B cell (primary cell): ENCODE measurements at regions not wholly inside any gene's neighbourhood (a gene's known extent, or its start where the extent isn't known, plus 50 kb on each side); places are given as distances from the start of the nearest gene placed in this dataset.
A peak's percentile ranks its signal among the peaks of the same experiment; 100 is the strongest.

Experiments used
- ATAC-seq: fragments of 200-7000 bp; cut with Tn5 transposase; one replicate; pipeline ENCODE4 v1.10.0; 2021; ENCODE audit warnings: low read depth, mild to moderate bottlenecking, moderate number of reproducible peaks, moderate library complexity
- CTCF ChIA-PET: fragments of 350-600 bp; sonication (Branson Sonifier 250); formaldehyde crosslinking; loops from one replicate; lab custom pipeline; 2021; ENCODE audit warnings: antibody characterized with exemption, inconsistent platforms; lab: Charles Lee
- POLR2A ChIA-PET: fragments of 350-600 bp; sonication (Branson Sonifier 250); formaldehyde crosslinking; loops from one replicate; lab custom pipeline; 2021; ENCODE audit warnings: antibody characterized with exemption; lab: Charles Lee
- DNase-seq: peaks from one replicate; pipeline ENCODE4 v3.0.0; 2013
- H2AFZ ChIP-seq: 2 replicates; pipeline ENCODE4 v1.6.1; 2012; ENCODE audit warnings: mild to moderate bottlenecking, low read depth, low read length; ENCODE audit not compliant: insufficient read depth, poor library complexity, severe bottlenecking
- H3K27ac ChIP-seq, 2 donors: 1 replicate in 1 of 2; 2 replicates in 1 of 2; pipeline ENCODE4 v1.5.1; 2012 to 2013; ENCODE audit warnings: low read length in 2 of 2, mild to moderate bottlenecking in 2 of 2, moderate library complexity in 1 of 2
- H3K27me3 ChIP-seq, 4 experiments: fragments of 200-600 bp in 1 of 4; sonication (generic) in 1 of 4; replicated peaks in 1 of 4; 1 replicate in 2 of 4; 2 replicates in 2 of 4; pipeline versions ENCODE4 v1.6.1 to v1.7.0; 2013 to 2016; ENCODE audit warnings: low read length in 3 of 4, mild to moderate bottlenecking in 2 of 4, mixed read lengths in 1 of 4, moderate library complexity in 1 of 4; ENCODE audit not compliant: insufficient read depth in 4 of 4, control insufficient read depth in 3 of 4; ENCODE audit errors: control extremely low read depth in 1 of 4
- H3K36me3 ChIP-seq, 2 experiments: replicated peaks in 1 of 2; 1 replicate in 1 of 2; 2 replicates in 1 of 2; pipeline versions ENCODE4 v1.6.1 to v1.7.1; 2013; ENCODE audit warnings: low read length in 1 of 2; ENCODE audit not compliant: insufficient read depth in 2 of 2, control insufficient read depth in 1 of 2; ENCODE audit errors: control extremely low read depth in 1 of 2, extremely low read depth in 1 of 2
- H3K4me1 ChIP-seq, 2 donors: fragments of 200-600 bp in 1 of 2; sonication (generic) in 1 of 2; 1 replicate in 1 of 2; 2 replicates in 1 of 2; pipeline versions ENCODE4 v1.5.1 to v1.6.1; 2013 to 2017; ENCODE audit warnings: low read length in 2 of 2; ENCODE audit not compliant: control insufficient read depth in 2 of 2, insufficient read depth in 2 of 2
- H3K4me2 ChIP-seq: replicated peaks from 2 replicates; pipeline ENCODE3; 2012; ENCODE audit warnings: mild to moderate bottlenecking, low read depth, low read length; ENCODE audit not compliant: poor library complexity, severe bottlenecking
- H3K4me3 ChIP-seq, 5 experiments: fragments of 200-600 bp in 1 of 5; sonication (generic) in 1 of 5; 1 replicate in 3 of 5; 2 replicates in 2 of 5; pipeline versions ENCODE4 v1.5.1 to v1.7.0; 2011 to 2016; ENCODE audit warnings: low read length in 4 of 5, mild to moderate bottlenecking in 4 of 5, low read depth in 2 of 5, control low read depth in 1 of 5, moderate library complexity in 1 of 5; ENCODE audit not compliant: insufficient read depth in 1 of 5; ENCODE audit errors: control extremely low read depth in 1 of 5, extremely low read depth in 1 of 5
- H3K79me2 ChIP-seq: fragments of 200-600 bp; sonication (generic); one replicate; pipeline ENCODE4 v1.6.0; 2016; ENCODE audit warnings: low read length; ENCODE audit not compliant: control insufficient read depth, insufficient read depth
- H3K9ac ChIP-seq: fragments of 200-600 bp; sonication (generic); 2 replicates; pipeline ENCODE4 v1.6.1; 2017; ENCODE audit warnings: mild to moderate bottlenecking, low read length, moderate library complexity
- H3K9me3 ChIP-seq, 3 donors: one replicate each; pipeline versions ENCODE4 v1.6.1 to v1.7.1; 2013; ENCODE audit warnings: low read length in 2 of 3; ENCODE audit not compliant: control insufficient read depth in 2 of 3, insufficient read depth in 1 of 3; ENCODE audit errors: control extremely low read depth in 1 of 3
- H4K20me1 ChIP-seq: 2 replicates; pipeline ENCODE4 v1.6.0; 2012; ENCODE audit warnings: mild to moderate bottlenecking, low read length; ENCODE audit not compliant: insufficient read depth, control insufficient read depth, poor library complexity, severe bottlenecking
- H3K27ac Mint-ChIP-seq: one replicate; pipeline ENCODE4 v1.8.0; 2021; ENCODE audit warnings: mixed read lengths
- H3K27me3 Mint-ChIP-seq: one replicate; pipeline ENCODE4 v1.8.0; 2021; ENCODE audit warnings: mixed read lengths
- H3K4me1 Mint-ChIP-seq: one replicate; pipeline ENCODE4 v1.8.0; 2021; ENCODE audit warnings: mixed read lengths
- H3K4me3 Mint-ChIP-seq: one replicate; pipeline ENCODE4 v1.8.0; 2021; ENCODE audit warnings: mixed read lengths
- H3K9me3 Mint-ChIP-seq: one replicate; pipeline ENCODE4 v1.8.0; 2022; ENCODE audit warnings: mixed read lengths; ENCODE audit not compliant: insufficient read depth
- CTCF ChIP-seq: fragments of 200-600 bp; IDR thresholded peaks from one replicate; pipeline ENCODE4 v1.8.0; 2022; ENCODE audit warnings: antibody characterized with exemption, mild to moderate bottlenecking
- EZH2 ChIP-seq: IDR thresholded peaks from 2 replicates; pipeline ENCODE4 v1.6.1; 2012; ENCODE audit warnings: borderline replicate concordance, low read depth, mild to moderate bottlenecking, moderate library complexity, low read length; ENCODE audit not compliant: insufficient read depth, poor library complexity, severe bottlenecking
- WGBS: methylation state at CpG from one replicate; pipeline ENCODE4 v1.1.5; 2013; ENCODE audit warnings: missing lambda C conversion rate; ENCODE audit not compliant: insufficient coverage; 5-methylcytosine and 5-hydroxymethylcytosine counted together
- intact Hi-C: fragments of 100-400 bp; cut with micrococcal nuclease; formaldehyde crosslinking; loops from one replicate; pipeline ENCODE4 v1.10.0; 2022

- H3K9me3 Mint-ChIP-seq = no peaks in the 10 kb centered on the region
- ATAC-seq (no peak), DNase-seq (no peak)
- H4K20me1 ChIP-seq = no peaks in the 10 kb centered on the region
- CTCF ChIA-PET = interaction anchor here (1.7 kb wide), 1 partner anchor 10 kb away, joined by 5 read pairs; no protein-coding TSS in a partner anchor
- H3K4me1 ChIP-seq = peaks cover 13 to 21% of the 10 kb centered on the region in 2 donors
- peaks cover 0 to 4% (median 0%) of the 10 kb centered on the region in 3 donors for H3K9me3 ChIP-seq
- intact Hi-C loops = no loop called here
- no peak overlapping the region for H3K4me3 Mint-ChIP-seq
- peak overlapping the region; percentile 19 for H3K9ac ChIP-seq
- 73% methylated on average over 10 of the region's 10 CpGs for WGBS
- TF ChIP-seq CTCF = no peak
- TF ChIP-seq EZH2 = no peak
- H3K27ac Mint-ChIP-seq = no peak overlapping the region
- peaks cover 0 to 37% (median 8%) of the 10 kb centered on the region in 4 experiments for H3K27me3 ChIP-seq
- no peak overlapping the region for H3K27ac ChIP-seq
- peak overlapping the region; percentile 48 for H3K4me2 ChIP-seq
- no peaks in the 10 kb centered on the region for H3K36me3 ChIP-seq
- POLR2A ChIA-PET = no interaction called here
- H3K79me2 ChIP-seq = no peaks in the 10 kb centered on the region
- no peak overlapping the region for H3K4me3 ChIP-seq
- H2AFZ ChIP-seq = peak overlapping the region; percentile 47
- peaks cover 24% of the 10 kb centered on the region for H3K27me3 Mint-ChIP-seq
- H3K4me1 Mint-ChIP-seq = peaks cover 3% of the 10 kb centered on the region
Measured at GRCh38 chr15:70558406-70559264, 204.7 kb downstream of the UACA start.
